ENCODE measurements at regions not wholly inside any gene's neighbourhood (a gene's known extent, or its start where the extent isn't known, plus 50 kb on each side); places are given as distances from the start of the nearest gene placed in this dataset.
A peak's percentile ranks its signal among the peaks of the same experiment; 100 is the strongest.

GRCh38 chr6:51273228-51273961, 454.7 kb downstream of the TFAP2B start:
- Histone ChIP-seq H3K4me2 (no peak overlapping the region), H4K20me1 (replicated peaks; ENCODE audit: insufficient read depth) (no peaks in the 10 kb centered on the region), H3K9me2 (ENCODE audit: insufficient read depth) (peaks cover 12% of the 10 kb centered on the region; the same call in 1 of the 2 replicates), H3K27me3 (ENCODE audit: insufficient read depth) (no peaks in the 10 kb centered on the region), H3K27ac (ENCODE audit: low read depth) (no peak overlapping the region), H3K4me3 (no peak overlapping the region), H3F3A (replicated peaks; ENCODE audit: low read depth) (no peaks in the 10 kb centered on the region), H3K79me2 (replicated peaks; ENCODE audit: insufficient read depth) (no peaks in the 10 kb centered on the region), H3K36me3 (ENCODE audit: insufficient read depth) (no peaks in the 10 kb centered on the region), H3K4me1 (ENCODE audit: insufficient read depth) (no peaks in the 10 kb centered on the region; the same call in 1 of the 2 replicates), H2AFZ (peak overlapping the region; percentile 69)
- no peaks in the 10 kb centered on the region for H3K36me3 Mint-ChIP-seq (ENCODE audit: low read depth)
- no peak overlapping the region for H3K4me3 Mint-ChIP-seq
- no peaks in the 10 kb centered on the region for H3K4me1 Mint-ChIP-seq
- TF ChIP-seq STAT1 (IDR thresholded peaks at IDR 0.05; ENCODE audit: unreplicated experiment) = no peak
- no peak for TF ChIP-seq CTCF (conservative IDR thresholded peaks at IDR 0.05; ENCODE audit: low read depth in 2 of 2)
- no peak for TF ChIP-seq JUNB (IDR thresholded peaks at IDR 0.05; ENCODE audit: unreplicated experiment)
- TF ChIP-seq CREB1 (CRISPR knock-in tag; IDR thresholded peaks at IDR 0.05; ENCODE audit: low read depth) = no peak
- no peak for TF ChIP-seq ZNF114 (CRISPR knock-in tag; IDR thresholded peaks at IDR 0.05)
- TF ChIP-seq EZH2 (IDR thresholded peaks at IDR 0.05; ENCODE audit: low read depth, unreplicated experiment) = no peak
- no peak for TF ChIP-seq ETS1 (IDR thresholded peaks at IDR 0.05)
- TF ChIP-seq EZH2phosphoT487 (IDR thresholded peaks at IDR 0.05; ENCODE audit: unreplicated experiment) = no peak
- TF ChIP-seq NANOG (IDR thresholded peaks at IDR 0.05; ENCODE audit: borderline replicate concordance) = no peak
- no peak for TF ChIP-seq ZNF331 (CRISPR knock-in tag; IDR thresholded peaks at IDR 0.05; ENCODE audit: low read depth)
- TF ChIP-seq, protein P1, sequence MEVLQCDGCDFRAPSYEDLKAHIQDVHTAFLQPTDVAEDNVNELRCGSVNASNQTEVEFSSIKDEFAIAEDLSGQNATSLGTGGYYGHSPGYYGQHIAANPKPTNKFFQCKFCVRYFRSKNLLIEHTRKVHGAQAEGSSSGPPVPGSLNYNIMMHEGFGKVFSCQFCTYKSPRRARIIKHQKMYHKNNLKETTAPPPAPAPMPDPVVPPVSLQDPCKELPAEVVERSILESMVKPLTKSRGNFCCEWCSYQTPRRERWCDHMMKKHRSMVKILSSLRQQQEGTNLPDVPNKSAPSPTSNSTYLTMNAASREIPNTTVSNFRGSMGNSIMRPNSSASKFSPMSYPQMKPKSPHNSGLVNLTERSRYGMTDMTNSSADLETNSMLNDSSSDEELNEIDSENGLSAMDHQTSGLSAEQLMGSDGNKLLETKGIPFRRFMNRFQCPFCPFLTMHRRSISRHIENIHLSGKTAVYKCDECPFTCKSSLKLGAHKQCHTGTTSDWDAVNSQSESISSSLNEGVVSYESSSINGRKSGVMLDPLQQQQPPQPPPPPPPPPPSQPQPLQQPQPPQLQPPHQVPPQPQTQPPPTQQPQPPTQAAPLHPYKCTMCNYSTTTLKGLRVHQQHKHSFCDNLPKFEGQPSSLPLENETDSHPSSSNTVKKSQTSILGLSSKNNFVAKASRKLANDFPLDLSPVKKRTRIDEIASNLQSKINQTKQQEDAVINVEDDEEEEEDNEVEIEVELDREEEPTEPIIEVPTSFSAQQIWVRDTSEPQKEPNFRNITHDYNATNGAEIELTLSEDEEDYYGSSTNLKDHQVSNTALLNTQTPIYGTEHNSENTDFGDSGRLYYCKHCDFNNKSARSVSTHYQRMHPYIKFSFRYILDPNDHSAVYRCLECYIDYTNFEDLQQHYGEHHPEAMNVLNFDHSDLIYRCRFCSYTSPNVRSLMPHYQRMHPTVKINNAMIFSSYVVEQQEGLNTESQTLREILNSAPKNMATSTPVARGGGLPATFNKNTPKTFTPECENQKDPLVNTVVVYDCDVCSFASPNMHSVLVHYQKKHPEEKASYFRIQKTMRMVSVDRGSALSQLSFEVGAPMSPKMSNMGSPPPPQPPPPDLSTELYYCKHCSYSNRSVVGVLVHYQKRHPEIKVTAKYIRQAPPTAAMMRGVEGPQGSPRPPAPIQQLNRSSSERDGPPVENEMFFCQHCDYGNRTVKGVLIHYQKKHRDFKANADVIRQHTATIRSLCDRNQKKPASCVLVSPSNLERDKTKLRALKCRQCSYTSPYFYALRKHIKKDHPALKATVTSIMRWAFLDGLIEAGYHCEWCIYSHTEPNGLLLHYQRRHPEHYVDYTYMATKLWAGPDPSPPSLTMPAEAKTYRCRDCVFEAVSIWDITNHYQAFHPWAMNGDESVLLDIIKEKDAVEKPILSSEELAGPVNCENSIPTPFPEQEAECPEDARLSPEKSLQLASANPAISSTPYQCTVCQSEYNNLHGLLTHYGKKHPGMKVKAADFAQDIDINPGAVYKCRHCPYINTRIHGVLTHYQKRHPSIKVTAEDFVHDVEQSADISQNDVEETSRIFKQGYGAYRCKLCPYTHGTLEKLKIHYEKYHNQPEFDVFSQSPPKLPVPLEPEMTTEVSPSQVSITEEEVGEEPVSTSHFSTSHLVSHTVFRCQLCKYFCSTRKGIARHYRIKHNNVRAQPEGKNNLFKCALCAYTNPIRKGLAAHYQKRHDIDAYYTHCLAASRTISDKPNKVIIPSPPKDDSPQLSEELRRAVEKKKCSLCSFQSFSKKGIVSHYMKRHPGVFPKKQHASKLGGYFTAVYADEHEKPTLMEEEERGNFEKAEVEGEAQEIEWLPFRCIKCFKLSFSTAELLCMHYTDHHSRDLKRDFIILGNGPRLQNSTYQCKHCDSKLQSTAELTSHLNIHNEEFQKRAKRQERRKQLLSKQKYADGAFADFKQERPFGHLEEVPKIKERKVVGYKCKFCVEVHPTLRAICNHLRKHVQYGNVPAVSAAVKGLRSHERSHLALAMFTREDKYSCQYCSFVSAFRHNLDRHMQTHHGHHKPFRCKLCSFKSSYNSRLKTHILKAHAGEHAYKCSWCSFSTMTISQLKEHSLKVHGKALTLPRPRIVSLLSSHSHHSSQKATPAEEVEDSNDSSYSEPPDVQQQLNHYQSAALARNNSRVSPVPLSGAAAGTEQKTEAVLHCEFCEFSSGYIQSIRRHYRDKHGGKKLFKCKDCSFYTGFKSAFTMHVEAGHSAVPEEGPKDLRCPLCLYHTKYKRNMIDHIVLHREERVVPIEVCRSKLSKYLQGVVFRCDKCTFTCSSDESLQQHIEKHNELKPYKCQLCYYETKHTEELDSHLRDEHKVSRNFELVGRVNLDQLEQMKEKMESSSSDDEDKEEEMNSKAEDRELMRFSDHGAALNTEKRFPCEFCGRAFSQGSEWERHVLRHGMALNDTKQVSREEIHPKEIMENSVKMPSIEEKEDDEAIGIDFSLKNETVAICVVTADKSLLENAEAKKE (CRISPR knock-in tag; IDR thresholded peaks at IDR 0.05) = no peak
- no peak for TF ChIP-seq POLR2AphosphoS5 (IDR thresholded peaks at IDR 0.05; ENCODE audit: low read depth)
- TF ChIP-seq, protein P2, sequence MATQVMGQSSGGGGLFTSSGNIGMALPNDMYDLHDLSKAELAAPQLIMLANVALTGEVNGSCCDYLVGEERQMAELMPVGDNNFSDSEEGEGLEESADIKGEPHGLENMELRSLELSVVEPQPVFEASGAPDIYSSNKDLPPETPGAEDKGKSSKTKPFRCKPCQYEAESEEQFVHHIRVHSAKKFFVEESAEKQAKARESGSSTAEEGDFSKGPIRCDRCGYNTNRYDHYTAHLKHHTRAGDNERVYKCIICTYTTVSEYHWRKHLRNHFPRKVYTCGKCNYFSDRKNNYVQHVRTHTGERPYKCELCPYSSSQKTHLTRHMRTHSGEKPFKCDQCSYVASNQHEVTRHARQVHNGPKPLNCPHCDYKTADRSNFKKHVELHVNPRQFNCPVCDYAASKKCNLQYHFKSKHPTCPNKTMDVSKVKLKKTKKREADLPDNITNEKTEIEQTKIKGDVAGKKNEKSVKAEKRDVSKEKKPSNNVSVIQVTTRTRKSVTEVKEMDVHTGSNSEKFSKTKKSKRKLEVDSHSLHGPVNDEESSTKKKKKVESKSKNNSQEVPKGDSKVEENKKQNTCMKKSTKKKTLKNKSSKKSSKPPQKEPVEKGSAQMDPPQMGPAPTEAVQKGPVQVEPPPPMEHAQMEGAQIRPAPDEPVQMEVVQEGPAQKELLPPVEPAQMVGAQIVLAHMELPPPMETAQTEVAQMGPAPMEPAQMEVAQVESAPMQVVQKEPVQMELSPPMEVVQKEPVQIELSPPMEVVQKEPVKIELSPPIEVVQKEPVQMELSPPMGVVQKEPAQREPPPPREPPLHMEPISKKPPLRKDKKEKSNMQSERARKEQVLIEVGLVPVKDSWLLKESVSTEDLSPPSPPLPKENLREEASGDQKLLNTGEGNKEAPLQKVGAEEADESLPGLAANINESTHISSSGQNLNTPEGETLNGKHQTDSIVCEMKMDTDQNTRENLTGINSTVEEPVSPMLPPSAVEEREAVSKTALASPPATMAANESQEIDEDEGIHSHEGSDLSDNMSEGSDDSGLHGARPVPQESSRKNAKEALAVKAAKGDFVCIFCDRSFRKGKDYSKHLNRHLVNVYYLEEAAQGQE (IDR thresholded peaks at IDR 0.05; ENCODE audit: unreplicated experiment) = no peak
- H3K27ac Mint-ChIP-seq = no peak overlapping the region
- H3K9me3 Mint-ChIP-seq = no peaks in the 10 kb centered on the region
- no peak for DNase-seq (ENCODE audit: low spot score)
- peak; percentile 73 for ATAC-seq
- H3K27me3 Mint-ChIP-seq (ENCODE audit: insufficient read depth, low read depth, poor library complexity) = no peaks in the 10 kb centered on the region
